A549 (cell line): ENCODE measurements at regions not wholly inside any gene's neighbourhood (a gene's known extent, or its start where the extent isn't known, plus 50 kb on each side); places are given as distances from the start of the nearest gene placed in this dataset.

Experiments
- ATAC-seq, 2 experiments: fragments of 200-7000 bp in 1 of 2; fragments of >200 bp in 1 of 2; cut with Nextera tagmentation in 1 of 2; cut with Tn5 transposase in 1 of 2; 3 replicates each; pipeline versions ENCODE4 v1.8.0 to v1.9.1; 2018 to 2020; ENCODE audit warnings: mild to moderate bottlenecking in 1 of 2, moderate library complexity in 1 of 2
- CTCF ChIA-PET: fragments of 300-600 bp; sonication (Branson Sonifier 250); formaldehyde crosslinking; extraction: SDS; loops from one replicate; lab custom pipeline; 2021; ENCODE audit warnings: antibody characterized with exemption, inconsistent platforms; lab: Yijun Ruan, JAX
- POLR2A ChIA-PET: fragments of 350-600 bp; formaldehyde crosslinking; extraction: SDS; loops from one replicate; lab custom pipeline; 2021; ENCODE audit warnings: antibody characterized with exemption, inconsistent platforms; lab: Yijun Ruan, JAX
- DNase-seq, 2 experiments: peaks; one replicate each; pipeline versions ENCODE4 v3.0.0 to v3.0.0-alpha.2; 2011 to 2016; ENCODE audit warnings: low read depth in 1 of 2, low spot score in 1 of 2
- FAIRE-seq: peaks from 2 replicates; lab custom pipeline; 2011; peaks lifted over from hg19 to GRCh38; lab: Jason Lieb, UNC
- H3K27ac ChIP-seq, 2 experiments: fragments of >200 bp; sonication (Bioruptor Twin); formaldehyde crosslinking; 3 replicates each; pipeline ENCODE4 v1.5.1; 2016 to 2017
- H3K4me1 ChIP-seq: fragments of >200 bp; sonication (Bioruptor Twin); formaldehyde crosslinking; 3 replicates; pipeline ENCODE4 v1.6.1; 2016
- H3K4me2 ChIP-seq: fragments of >200 bp; sonication (Bioruptor Twin); formaldehyde crosslinking; 3 replicates; pipeline ENCODE4 v1.6.1; 2016
- H3K4me3 ChIP-seq: fragments of >200 bp; sonication (Bioruptor Twin); formaldehyde crosslinking; 3 replicates; pipeline ENCODE4 v1.5.1; 2016
- H3K9me3 ChIP-seq: fragments of >200 bp; sonication (Bioruptor Twin); formaldehyde crosslinking; 3 replicates; pipeline ENCODE4 v1.6.1; 2016
- CBX8 ChIP-seq: fragments of 200-600 bp; sonication (generic); IDR thresholded peaks from 2 replicates; pipeline ENCODE4 v1.6.1; 2016
- CEBPB ChIP-seq, 2 experiments: fragments of >200 bp in 1 of 2; sonication (Bioruptor Twin) in 1 of 2; formaldehyde crosslinking in 1 of 2; IDR thresholded peaks; 2 replicates each; pipeline ENCODE4 v1.6.1; 2012 to 2016
- CHD4 ChIP-seq: fragments of 200-600 bp; sonication (generic); IDR thresholded peaks from 2 replicates; pipeline ENCODE4 v1.6.1; 2016; ENCODE audit warnings: antibody characterized with exemption, mild to moderate bottlenecking, borderline replicate concordance
- EHMT2 ChIP-seq: fragments of 200-600 bp; sonication (generic); IDR thresholded peaks from 2 replicates; pipeline ENCODE4 v1.6.1; 2016; ENCODE audit warnings: antibody characterized with exemption, low read depth, mild to moderate bottlenecking, moderate library complexity
- EP300 ChIP-seq, 2 experiments: fragments of >200 bp; sonication (Bioruptor Twin); formaldehyde crosslinking; IDR thresholded peaks; 2 replicates in 1 of 2; 3 replicates in 1 of 2; pipeline ENCODE4 v1.6.1; 2016 to 2017
- FOSB ChIP-seq: fragments of 250-450 bp; sonication (Bioruptor Pico); IDR thresholded peaks from 2 replicates; pipeline ENCODE4 v1.5.0; 2020; ENCODE audit warnings: mild to moderate bottlenecking, moderate library complexity
- FOSL2 ChIP-seq, 2 experiments: fragments of 450-650 bp in 1 of 2; fragments of >200 bp in 1 of 2; sonication (Bioruptor Twin) in 1 of 2; formaldehyde crosslinking; IDR thresholded peaks; 2 replicates each; pipeline versions ENCODE4 v1.5.0 to v1.6.1; 2016 to 2020; ENCODE audit warnings: mild to moderate bottlenecking in 1 of 2, moderate library complexity in 1 of 2
- FOXS1 ChIP-seq: fragments of 250-450 bp; sonication (Bioruptor Pico); IDR thresholded peaks from 2 replicates; pipeline ENCODE4 v1.5.0; 2020; ENCODE audit warnings: mild to moderate bottlenecking, moderate library complexity
- GATA3 ChIP-seq: IDR thresholded peaks from 2 replicates; pipeline ENCODE4 v1.6.1; 2012; ENCODE audit warnings: borderline replicate concordance
- HDAC2 ChIP-seq: fragments of 200-600 bp; sonication (generic); IDR thresholded peaks from 2 replicates; pipeline ENCODE4 v1.6.1; 2016
- HEYL ChIP-seq: fragments of 250-450 bp; sonication (Bioruptor Pico); IDR thresholded peaks from 2 replicates; pipeline ENCODE4 v1.8.0; 2021; ENCODE audit warnings: mild to moderate bottlenecking, moderate library complexity
- HOXB13 ChIP-seq: fragments of 250-450 bp; sonication (Bioruptor Pico); IDR thresholded peaks from 2 replicates; pipeline ENCODE4 v1.5.0; 2020; ENCODE audit warnings: low read depth, mild to moderate bottlenecking, moderate library complexity
- HOXB5 ChIP-seq: fragments of 250-450 bp; sonication (Bioruptor Pico); IDR thresholded peaks from 2 replicates; pipeline ENCODE4 v1.5.0; 2020; ENCODE audit warnings: mild to moderate bottlenecking, moderate library complexity
- JUN ChIP-seq, 2 experiments: fragments of >200 bp; sonication (Bioruptor Twin); formaldehyde crosslinking; IDR thresholded peaks; 2 replicates in 1 of 2; 3 replicates in 1 of 2; pipeline ENCODE4 v1.6.1; 2016 to 2017
- JUNB ChIP-seq: fragments of >200 bp; sonication (Bioruptor Twin); formaldehyde crosslinking; IDR thresholded peaks from 2 replicates; pipeline ENCODE4 v1.6.1; 2016
- KDM5A ChIP-seq: fragments of 200-600 bp; sonication (generic); IDR thresholded peaks from 2 replicates; pipeline ENCODE4 v1.6.1; 2016; ENCODE audit warnings: antibody characterized with exemption, mild to moderate bottlenecking
- MAFK ChIP-seq: fragments of 450-650 bp; IDR thresholded peaks from 2 replicates; pipeline ENCODE4 v1.6.1; 2014; ENCODE audit not compliant: partially characterized antibody
- MAZ ChIP-seq: fragments of 150-350 bp; IDR thresholded peaks from 2 replicates; pipeline ENCODE4 v1.6.1; 2014; ENCODE audit warnings: antibody characterized with exemption, low read depth, low read length, borderline replicate concordance
- MYC ChIP-seq: IDR thresholded peaks from 2 replicates; pipeline ENCODE4 v1.6.1; 2012; ENCODE audit warnings: mild to moderate bottlenecking, inconsistent platforms, low read length, improper control_type of control experiment, borderline replicate concordance
- NR3C1 ChIP-seq: fragments of >200 bp; sonication (Bioruptor Twin); formaldehyde crosslinking; IDR thresholded peaks from 3 replicates; pipeline ENCODE4 v1.6.1; 2017
- POLR2AphosphoS2 ChIP-seq: conservative IDR thresholded peaks from 2 replicates; pipeline ENCODE4 v1.6.1; 2012; ENCODE audit warnings: low read length, improper control_type of control experiment, inconsistent platforms
- RARB ChIP-seq: fragments of 250-450 bp; sonication (Bioruptor Pico); IDR thresholded peaks from 2 replicates; pipeline ENCODE4 v1.8.0; 2021; ENCODE audit warnings: mild to moderate bottlenecking, moderate library complexity
- RFX5 ChIP-seq: fragments of 450-650 bp; IDR thresholded peaks from 2 replicates; pipeline ENCODE4 v1.7.1; 2014; ENCODE audit warnings: antibody characterized with exemption, mild to moderate bottlenecking, moderate library complexity
- RNF2 ChIP-seq: fragments of 200-600 bp; sonication (generic); IDR thresholded peaks from 2 replicates; pipeline ENCODE4 v1.6.1; 2016; ENCODE audit warnings: low read depth, mild to moderate bottlenecking, antibody characterized with exemption, moderate library complexity, borderline replicate concordance
- SMC3 ChIP-seq: fragments of >200 bp; sonication (Bioruptor Twin); formaldehyde crosslinking; IDR thresholded peaks from 3 replicates; pipeline ENCODE4 v1.6.1; 2018; ENCODE audit warnings: inconsistent platforms
- SREBF2 ChIP-seq: fragments of 450-650 bp; IDR thresholded peaks from 2 replicates; pipeline ENCODE4 v1.6.1; 2014; ENCODE audit warnings: mild to moderate bottlenecking, moderate library complexity
- TP53 ChIP-seq: fragments of 250-450 bp; sonication (Bioruptor Pico); IDR thresholded peaks from 2 replicates; pipeline ENCODE4 v1.5.0; 2021; ENCODE audit warnings: mild to moderate bottlenecking, moderate library complexity
- ZFP36 ChIP-seq: fragments of 450-650 bp; IDR thresholded peaks from 2 replicates; pipeline ENCODE4 v1.6.1; 2014; ENCODE audit warnings: borderline replicate concordance; ENCODE audit not compliant: partially characterized antibody
- ZSCAN20 ChIP-seq: fragments of 250-450 bp; sonication (Bioruptor Pico); IDR thresholded peaks from 2 replicates; pipeline ENCODE4 v1.8.0; 2022; ENCODE audit warnings: mild to moderate bottlenecking, moderate library complexity
- WGBS: methylation state at CpG from one replicate; pipeline ENCODE4 v1.1.6; 2017; ENCODE audit errors: missing lambda C conversion rate; 5-methylcytosine and 5-hydroxymethylcytosine counted together
- TF ChIP-seq, protein P1 (sequence below): fragments of >200 bp; sonication (Bioruptor Twin); formaldehyde crosslinking; IDR thresholded peaks from 3 replicates; pipeline ENCODE4 v1.5.1; 2016
- TF ChIP-seq, protein P2 (sequence below): fragments of 150-350 bp; IDR thresholded peaks from 2 replicates; pipeline ENCODE4 v1.6.1; 2014; ENCODE audit warnings: low read depth, mild to moderate bottlenecking, low read length
- TF ChIP-seq, protein P3 (sequence below): IDR thresholded peaks from 2 replicates; pipeline ENCODE4 v1.6.1; 2012
- TF ChIP-seq, protein P4 (sequence below): fragments of 250-450 bp; sonication (Bioruptor Pico); IDR thresholded peaks from 2 replicates; pipeline ENCODE4 v1.5.0; 2020; ENCODE audit warnings: low read depth, mild to moderate bottlenecking, moderate library complexity

DNA sequence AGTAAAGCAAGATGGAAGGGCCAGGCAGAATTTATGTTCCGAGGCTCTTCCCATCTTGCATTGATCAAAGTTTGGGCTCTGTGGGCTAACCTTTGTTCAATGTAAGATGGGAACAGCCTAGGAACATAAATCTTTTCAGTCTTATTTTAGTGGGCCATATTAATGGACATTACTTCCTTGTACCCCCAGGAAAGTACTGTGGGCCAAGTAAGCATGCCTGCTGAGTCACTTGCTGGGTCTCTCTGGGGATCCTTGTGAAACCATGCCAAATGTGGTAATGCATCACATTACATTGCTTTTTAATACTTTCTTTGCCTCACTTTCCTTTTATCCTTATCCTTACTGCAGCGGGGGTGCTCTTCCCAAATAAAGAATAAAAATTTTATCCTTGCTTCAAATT is 349.5 kb upstream of the POU1F1 start:
- no peaks in the 10 kb centered on the region for H3K4me1 ChIP-seq
- peaks cover 4% of the 10 kb centered on the region; the same call in 2 of the 3 replicates for H3K9me3 ChIP-seq
- POLR2A ChIA-PET: interaction anchor here (0.6 kb wide), 1 partner anchor 269 kb away, joined by 3 read pairs; no protein-coding TSS in a partner anchor
- DNase-seq (no peak), ATAC-seq (no peak), FAIRE-seq (no peak)
- no peak overlapping the region for H3K4me2 ChIP-seq
- no peak for TF ChIP-seq HOXB5 (CRISPR knock-in tag)
- TF ChIP-seq ZSCAN20: no peak
- TF ChIP-seq, protein P1, sequence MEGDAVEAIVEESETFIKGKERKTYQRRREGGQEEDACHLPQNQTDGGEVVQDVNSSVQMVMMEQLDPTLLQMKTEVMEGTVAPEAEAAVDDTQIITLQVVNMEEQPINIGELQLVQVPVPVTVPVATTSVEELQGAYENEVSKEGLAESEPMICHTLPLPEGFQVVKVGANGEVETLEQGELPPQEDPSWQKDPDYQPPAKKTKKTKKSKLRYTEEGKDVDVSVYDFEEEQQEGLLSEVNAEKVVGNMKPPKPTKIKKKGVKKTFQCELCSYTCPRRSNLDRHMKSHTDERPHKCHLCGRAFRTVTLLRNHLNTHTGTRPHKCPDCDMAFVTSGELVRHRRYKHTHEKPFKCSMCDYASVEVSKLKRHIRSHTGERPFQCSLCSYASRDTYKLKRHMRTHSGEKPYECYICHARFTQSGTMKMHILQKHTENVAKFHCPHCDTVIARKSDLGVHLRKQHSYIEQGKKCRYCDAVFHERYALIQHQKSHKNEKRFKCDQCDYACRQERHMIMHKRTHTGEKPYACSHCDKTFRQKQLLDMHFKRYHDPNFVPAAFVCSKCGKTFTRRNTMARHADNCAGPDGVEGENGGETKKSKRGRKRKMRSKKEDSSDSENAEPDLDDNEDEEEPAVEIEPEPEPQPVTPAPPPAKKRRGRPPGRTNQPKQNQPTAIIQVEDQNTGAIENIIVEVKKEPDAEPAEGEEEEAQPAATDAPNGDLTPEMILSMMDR: no peak
- TF ChIP-seq MAZ: no peak
- TF ChIP-seq FOSL2 (IDR thresholded peaks at IDR 0.05): no peak
- no peak for TF ChIP-seq FOSL2 (CRISPR knock-in tag; IDR thresholded peaks at IDR 0.05)
- no peak for TF ChIP-seq RARB (CRISPR knock-in tag)
- no peak for TF ChIP-seq HOXB13
- TF ChIP-seq MAFK: no peak
- TF ChIP-seq TP53 (CRISPR knock-in tag): no peak
- no peak for TF ChIP-seq CHD4
- no peak for TF ChIP-seq RNF2
- TF ChIP-seq POLR2AphosphoS2: no peak
- no peak for TF ChIP-seq JUN (IDR thresholded peaks at IDR 0.05)
- no peak for TF ChIP-seq RFX5
- no peak for TF ChIP-seq FOXS1 (CRISPR knock-in tag)
- no peak for TF ChIP-seq SMC3
- TF ChIP-seq JUNB: no peak
- TF ChIP-seq, protein P2, sequence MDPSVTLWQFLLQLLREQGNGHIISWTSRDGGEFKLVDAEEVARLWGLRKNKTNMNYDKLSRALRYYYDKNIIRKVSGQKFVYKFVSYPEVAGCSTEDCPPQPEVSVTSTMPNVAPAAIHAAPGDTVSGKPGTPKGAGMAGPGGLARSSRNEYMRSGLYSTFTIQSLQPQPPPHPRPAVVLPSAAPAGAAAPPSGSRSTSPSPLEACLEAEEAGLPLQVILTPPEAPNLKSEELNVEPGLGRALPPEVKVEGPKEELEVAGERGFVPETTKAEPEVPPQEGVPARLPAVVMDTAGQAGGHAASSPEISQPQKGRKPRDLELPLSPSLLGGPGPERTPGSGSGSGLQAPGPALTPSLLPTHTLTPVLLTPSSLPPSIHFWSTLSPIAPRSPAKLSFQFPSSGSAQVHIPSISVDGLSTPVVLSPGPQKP: no peak
- TF ChIP-seq EHMT2: no peak
- TF ChIP-seq, protein P3, sequence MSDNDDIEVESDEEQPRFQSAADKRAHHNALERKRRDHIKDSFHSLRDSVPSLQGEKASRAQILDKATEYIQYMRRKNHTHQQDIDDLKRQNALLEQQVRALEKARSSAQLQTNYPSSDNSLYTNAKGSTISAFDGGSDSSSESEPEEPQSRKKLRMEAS: no peak
- no peak overlapping the region for H3K4me3 ChIP-seq
- H3K27ac ChIP-seq: no peak overlapping the region
- 86% methylated on average over 2 of the region's 2 CpGs for WGBS
- CTCF ChIA-PET: no interaction called here

DNA sequence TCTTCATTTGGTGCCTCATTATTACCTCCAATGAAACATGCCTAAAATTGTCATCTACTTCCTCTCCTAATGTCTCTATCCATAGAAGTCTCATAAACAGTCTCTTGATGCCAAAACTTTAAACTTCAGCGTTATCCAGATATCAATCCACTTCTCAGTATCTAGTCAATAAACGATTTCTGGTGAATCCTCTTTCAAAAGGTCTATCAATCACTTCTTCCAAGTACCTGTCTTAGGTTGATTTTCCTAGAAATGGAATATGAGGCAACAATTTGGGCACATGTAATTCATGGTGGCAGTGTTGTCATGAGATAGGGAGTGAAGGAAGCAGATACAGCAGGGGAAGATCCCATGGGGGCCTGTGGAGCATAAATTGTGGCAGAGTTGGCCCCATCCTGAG is 348.5 kb upstream of the POU1F1 start:
- POLR2A ChIA-PET: no interaction called here

DNA sequence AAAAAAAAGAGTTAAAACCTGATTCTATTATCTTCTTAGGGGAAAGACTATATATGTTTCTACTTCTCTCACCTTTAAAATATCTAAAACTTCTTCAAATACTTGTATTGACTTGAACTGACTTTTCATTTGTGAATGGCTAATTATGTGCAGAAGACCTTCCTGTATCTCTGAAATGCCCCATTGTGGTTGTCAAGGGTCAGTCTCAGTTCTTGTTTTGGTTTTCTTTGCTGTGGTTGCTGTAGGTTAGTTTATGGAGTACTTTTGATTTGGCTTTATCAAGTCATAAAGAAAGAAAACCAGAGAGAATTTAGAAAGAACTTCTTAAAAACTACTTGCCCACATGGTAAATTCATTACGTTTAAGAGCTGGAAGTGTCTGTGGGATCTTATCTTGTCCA is 345.3 kb upstream of the POU1F1 start:
- Histone ChIP-seq H3K4me1 (no peaks in the 10 kb centered on the region), H3K4me2 (no peak overlapping the region), H3K4me3 (no peak overlapping the region), H3K27ac (no peak overlapping the region), H3K9me3 (no peaks in the 10 kb centered on the region)
- DNase-seq (no peak), FAIRE-seq (no peak), ATAC-seq (no peak)
- 44% methylated on average over 1 of the region's 1 CpG for WGBS
- ChIA-PET POLR2A (no interaction called here), CTCF (no interaction called here)
- TF ChIP-seq HDAC2: no peak
- no peak for TF ChIP-seq RARB (CRISPR knock-in tag)
- TF ChIP-seq CBX8: no peak
- TF ChIP-seq FOSB (CRISPR knock-in tag): no peak
- TF ChIP-seq KDM5A: no peak
- TF ChIP-seq, protein P3: no peak
- TF ChIP-seq TP53 (CRISPR knock-in tag): no peak
- TF ChIP-seq HEYL (CRISPR knock-in tag): no peak
- TF ChIP-seq EHMT2: no peak
- no peak for TF ChIP-seq MAFK
- TF ChIP-seq CEBPB (IDR thresholded peaks at IDR 0.05): no peak
- no peak for TF ChIP-seq MYC
- TF ChIP-seq, protein P4, sequence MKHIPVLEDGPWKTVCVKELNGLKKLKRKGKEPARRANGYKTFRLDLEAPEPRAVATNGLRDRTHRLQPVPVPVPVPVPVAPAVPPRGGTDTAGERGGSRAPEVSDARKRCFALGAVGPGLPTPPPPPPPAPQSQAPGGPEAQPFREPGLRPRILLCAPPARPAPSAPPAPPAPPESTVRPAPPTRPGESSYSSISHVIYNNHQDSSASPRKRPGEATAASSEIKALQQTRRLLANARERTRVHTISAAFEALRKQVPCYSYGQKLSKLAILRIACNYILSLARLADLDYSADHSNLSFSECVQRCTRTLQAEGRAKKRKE (CRISPR knock-in tag): no peak
- no peak for TF ChIP-seq ZFP36
- no peak for TF ChIP-seq NR3C1

More for the DNA sequence above, 348.5 kb upstream of the POU1F1 start:
- WGBS: 37% methylated on average over 2 of the region's 2 CpGs
- CTCF ChIA-PET: no interaction called here
- DNase-seq (no peak), ATAC-seq (no peak), FAIRE-seq (no peak)
- Histone ChIP-seq H3K4me3 (no peak overlapping the region), H3K4me1 (no peaks in the 10 kb centered on the region), H3K4me2 (no peak overlapping the region), H3K9me3 (peaks cover 4% of the 10 kb centered on the region; the same call in 2 of the 3 replicates), H3K27ac (no peak overlapping the region)
- TF ChIP-seq ZSCAN20 (no peak), GATA3 (no peak), SREBF2 (no peak), EP300 (IDR thresholded peaks at IDR 0.05) (no peak), TP53 (CRISPR knock-in tag) (no peak), ZFP36 (no peak)
